K562 (cell line): ENCODE measurements at regions not wholly inside any gene's neighbourhood (a gene's known extent, or its start where the extent isn't known, plus 50 kb on each side); places are given as distances from the start of the nearest gene placed in this dataset.

Source experiments
- ATAC-seq: fragments of 200-7000 bp; cut with Tn5 transposase; 3 replicates; pipeline ENCODE4 v1.9.1; 2020; ENCODE audit warnings: moderate library complexity
- BruUV-seq: library from RNA; stranded (reverse); fragments of 400-500 nt; replicated peaks from 2 replicates; lab custom pipeline; 2021; lab: Mats Ljungman, UMichigan
- CTCF ChIA-PET: fragments of 300-600 bp; formaldehyde crosslinking; extraction: SDS; loops from one replicate; lab custom pipeline; 2021; ENCODE audit warnings: low intra/inter-chr PET ratio; lab: Yijun Ruan, JAX
- POLR2A ChIA-PET: fragments of 300-600, 350-650 bp; sonication (Branson Sonifier 250); formaldehyde crosslinking; extraction: SDS; loops from one replicate; lab custom pipeline; 2021; ENCODE audit warnings: antibody characterized with exemption, inconsistent platforms; lab: Yijun Ruan, JAX
- DNase-seq, 4 experiments: peaks; one replicate each; pipeline versions ENCODE4 v3.0.0 to v3.0.0-alpha.2; 2011 to 2018; ENCODE audit warnings: low spot score in 3 of 4, mixed read lengths in 3 of 4; ENCODE audit errors: extremely low read depth in 1 of 4
- FAIRE-seq: peaks from 2 replicates; lab custom pipeline; 2011; peaks lifted over from hg19 to GRCh38; lab: Jason Lieb, UNC
- H2AFZ ChIP-seq: 2 replicates; pipeline ENCODE4 v1.6.0; 2011; ENCODE audit warnings: low read depth, low read length, control low read depth, inconsistent platforms
- H3K27ac ChIP-seq: fragments of 200-600 bp; 3 replicates; pipeline ENCODE4 v1.8.0; 2011; ENCODE audit warnings: low read depth, mild to moderate bottlenecking, control low read depth, inconsistent platforms, low read length, moderate library complexity, mixed read lengths; ENCODE audit errors: extremely low read depth
- H3K27me3 ChIP-seq, 2 experiments: fragments of 300-600 bp in 1 of 2; 2 replicates in 1 of 2; 3 replicates in 1 of 2; pipeline versions ENCODE4 v1.6.0 to v1.8.0; 2011; ENCODE audit warnings: inconsistent platforms in 2 of 2, low read length in 2 of 2, mild to moderate bottlenecking in 1 of 2, mixed read lengths in 1 of 2, moderate library complexity in 1 of 2; ENCODE audit not compliant: control insufficient read depth in 2 of 2, insufficient read depth in 2 of 2
- H3K36me3 ChIP-seq: fragments of 300-600 bp; 3 replicates; pipeline ENCODE4 v1.8.0; 2011; ENCODE audit warnings: mild to moderate bottlenecking, low read length, inconsistent platforms; ENCODE audit not compliant: control insufficient read depth, insufficient read depth
- H3K4me1 ChIP-seq, 2 experiments: fragments of 200-600 bp in 1 of 2; replicated peaks in 1 of 2; 2 replicates in 1 of 2; 3 replicates in 1 of 2; pipeline versions ENCODE4 v1.5.1 to v1.8.0; 2011; ENCODE audit warnings: inconsistent platforms in 2 of 2, low read length in 2 of 2, mild to moderate bottlenecking in 1 of 2, mixed read lengths in 1 of 2, moderate library complexity in 1 of 2; ENCODE audit not compliant: control insufficient read depth in 2 of 2, insufficient read depth in 2 of 2
- H3K4me2 ChIP-seq: 2 replicates; pipeline ENCODE4 v1.6.1; 2011; ENCODE audit warnings: low read length, control low read depth, inconsistent platforms, mixed read lengths; ENCODE audit not compliant: insufficient read depth
- H3K4me3 ChIP-seq: fragments of 200-600 bp; sonication (generic), shearing (Covaris generic); 2 replicates; pipeline ENCODE4 v1.5.1; 2016; ENCODE audit warnings: control low read depth, inconsistent platforms
- H3K79me2 ChIP-seq: fragments of 200-600 bp; 3 replicates; pipeline ENCODE4 v1.8.0; 2011; ENCODE audit warnings: low read length, inconsistent platforms; ENCODE audit not compliant: control insufficient read depth, insufficient read depth
- H3K9ac ChIP-seq, 2 experiments: 2 replicates each; pipeline versions ENCODE4 v1.6.0 to v1.6.1; 2011; ENCODE audit warnings: low read depth in 2 of 2, low read length in 2 of 2, control low read depth in 1 of 2, inconsistent platforms in 1 of 2, mild to moderate bottlenecking in 1 of 2, mixed read lengths in 1 of 2; ENCODE audit not compliant: insufficient read depth in 1 of 2
- H3K9me1 ChIP-seq: one replicate; pipeline ENCODE4 v1.6.0; 2011; ENCODE audit warnings: inconsistent platforms, mild to moderate bottlenecking, low read length, moderate library complexity; ENCODE audit not compliant: control insufficient read depth, insufficient read depth
- H3K9me3 ChIP-seq: replicated peaks from 2 replicates; pipeline ENCODE4 v1.5.1; 2011; ENCODE audit warnings: low read depth, low read length, inconsistent platforms; ENCODE audit not compliant: control insufficient read depth, insufficient read depth
- H4K20me1 ChIP-seq: replicated peaks from 2 replicates; pipeline ENCODE4 v1.6.1; 2011; ENCODE audit warnings: low read length, inconsistent platforms, mixed read lengths; ENCODE audit not compliant: control insufficient read depth, insufficient read depth
- STAT5A ChIP-seq: IDR thresholded peaks from 2 replicates; pipeline ENCODE4 v1.6.1; 2012; ENCODE audit warnings: low read length, inconsistent platforms, borderline replicate concordance
- STAT6 ChIP-seq: sonication (generic); formaldehyde crosslinking; IDR thresholded peaks from 2 replicates; pipeline ENCODE4 v1.8.1; 2023; ENCODE audit warnings: mild to moderate bottlenecking, missing genetic modification reagents
- ZNF395 ChIP-seq: fragments of 200-800 bp; sonication (Bioruptor generic); IDR thresholded peaks from 2 replicates; pipeline ENCODE4 v1.6.1; 2017; ENCODE audit warnings: missing genetic modification characterization, missing compliant biosample characterization
- WGBS: fragments of 100-300 bp; shearing (Covaris generic); methylation state at CpG from one replicate; pipeline ENCODE4 v1.1.6; 2016; ENCODE audit warnings: low coverage, mixed read lengths; ENCODE audit not compliant: insufficient coverage; ENCODE audit errors: missing lambda C conversion rate; 5-methylcytosine and 5-hydroxymethylcytosine counted together
- in situ Hi-C: fragments of 300-500 bp; cut with MboI; formaldehyde crosslinking; loops from 4 replicates; pipeline ENCODE4 v1.15.0; 2018; ENCODE audit warnings: inconsistent platforms, mixed read lengths
- intact Hi-C: fragments of 100-400 bp; cut with micrococcal nuclease; formaldehyde crosslinking; loops from 2 replicates; pipeline ENCODE4 v1.14.2; 2022

- H3K9me1 ChIP-seq, result no peaks in the 10 kb centered on the region
- H3K27me3 ChIP-seq, result no peaks in the 10 kb centered on the region
- BruUV-seq, result no TSS peak
- no peak overlapping the region for H3K4me3 ChIP-seq
- H3K9me3 ChIP-seq, result no peaks in the 10 kb centered on the region
- H3K79me2 ChIP-seq, result no peaks in the 10 kb centered on the region
- in situ Hi-C loops, result no loop called here
- no peak overlapping the region for H3K27ac ChIP-seq
- DNase-seq (no peak), ATAC-seq (no peak), FAIRE-seq (no peak)
- no peaks in the 10 kb centered on the region for H3K36me3 ChIP-seq
- no peaks in the 10 kb centered on the region for H3K4me1 ChIP-seq
- H3K9ac ChIP-seq, result no peak overlapping the region
- H2AFZ ChIP-seq, result no peak overlapping the region
- CTCF ChIA-PET, result no interaction called here
- POLR2A ChIA-PET, result no interaction called here
- WGBS, result 14% methylated on average over 5 of the region's 5 CpGs
- no peak for TF ChIP-seq ZNF395 (CRISPR knock-in tag)
- H3K4me2 ChIP-seq, result no peak overlapping the region
- no peaks in the 10 kb centered on the region for H4K20me1 ChIP-seq
- intact Hi-C loops, result no loop called here
These were observed 817.7 kb upstream of the IGFBP3 start for GRCh38 chr7:46738796-46739195.

GRCh38 chr7:46738165-46738564, 817.1 kb upstream of the IGFBP3 start:
- WGBS, result 3% methylated on average over 5 of the region's 5 CpGs
- no peaks in the 10 kb centered on the region for H3K9me1 ChIP-seq
- FAIRE-seq, result no peak
- no peak overlapping the region for H3K27ac ChIP-seq
- H3K9ac ChIP-seq, result no peak overlapping the region
- no TSS peak for BruUV-seq
- in situ Hi-C loops (no loop called here), intact Hi-C loops (no loop called here)
- POLR2A ChIA-PET, result no interaction called here
- CTCF ChIA-PET, result no interaction called here
- H3K4me1 ChIP-seq, result no peaks in the 10 kb centered on the region
- H3K4me2 ChIP-seq, result no peak overlapping the region
- no peak overlapping the region for H2AFZ ChIP-seq
- H3K4me3 ChIP-seq, result no peak overlapping the region
- H4K20me1 ChIP-seq, result no peaks in the 10 kb centered on the region
- H3K9me3 ChIP-seq, result no peaks in the 10 kb centered on the region
- H3K27me3 ChIP-seq, result no peaks in the 10 kb centered on the region
- DNase-seq, result no peak
- H3K36me3 ChIP-seq, result no peaks in the 10 kb centered on the region
- no peak for ATAC-seq
- no peaks in the 10 kb centered on the region for H3K79me2 ChIP-seq
- TF ChIP-seq STAT6 (CRISPR knock-in tag), result no peak
- TF ChIP-seq STAT5A, result no peak
